GM12878 (cell line): ENCODE measurements at regions not wholly inside any gene's neighbourhood (a gene's known extent, or its start where the extent isn't known, plus 50 kb on each side); places are given as distances from the start of the nearest gene placed in this dataset.

Experiments used
- EGR1 ChIP-seq, 2 experiments: IDR thresholded peaks; 1 replicate in 1 of 2; 2 replicates in 1 of 2; pipeline ENCODE4 v1.6.1; 2011 to 2012; ENCODE audit warnings: low read depth in 2 of 2, low read length in 2 of 2, borderline replicate concordance in 1 of 2, mild to moderate bottlenecking in 1 of 2, moderate library complexity in 1 of 2
- FOS ChIP-seq: IDR thresholded peaks from 3 replicates; pipeline ENCODE4 v1.6.1; 2011; ENCODE audit warnings: borderline replicate concordance; ENCODE audit not compliant: insufficient read length; ENCODE audit errors: extremely low read depth
- IRF4 ChIP-seq: IDR thresholded peaks from 2 replicates; pipeline ENCODE4 v1.6.1; 2011; ENCODE audit warnings: low read depth, low read length
- MYC ChIP-seq: IDR thresholded peaks from 2 replicates; pipeline ENCODE4 v1.6.1; 2011; ENCODE audit warnings: mild to moderate bottlenecking, low read length, moderate library complexity, inconsistent platforms; ENCODE audit not compliant: insufficient read depth, insufficient replicate concordance, insufficient read length, severe bottlenecking
- NFIC ChIP-seq: IDR thresholded peaks from 2 replicates; pipeline ENCODE4 v1.6.1; 2012; ENCODE audit warnings: low read depth, mild to moderate bottlenecking, inconsistent platforms, low read length, moderate library complexity
- POLR2A ChIP-seq: IDR thresholded peaks from 2 replicates; pipeline ENCODE4 v1.6.1; 2011; ENCODE audit warnings: low read depth, mild to moderate bottlenecking, low read length
- POLR2AphosphoS5 ChIP-seq: IDR thresholded peaks from 2 replicates; pipeline ENCODE4 v1.6.1; 2011; ENCODE audit warnings: mild to moderate bottlenecking, low read length, inconsistent platforms
- RAD21 ChIP-seq: IDR thresholded peaks from 2 replicates; pipeline ENCODE4 v1.6.1; 2011; ENCODE audit warnings: mild to moderate bottlenecking, low read depth, low read length, moderate library complexity; ENCODE audit not compliant: insufficient read depth
- TF ChIP-seq, protein P1 (sequence below), 3 experiments: IDR thresholded peaks in 2 of 3; conservative IDR thresholded peaks in 1 of 3; 2 replicates each; pipeline ENCODE4 v1.5.1; 2011; ENCODE audit warnings: low read depth in 3 of 3, low read length in 3 of 3, mild to moderate bottlenecking in 3 of 3, control low read depth in 2 of 3, moderate library complexity in 2 of 3, inconsistent platforms in 1 of 3, mixed read lengths in 1 of 3; ENCODE audit not compliant: control insufficient read depth in 2 of 3, insufficient read depth in 1 of 3; ENCODE audit errors: extremely low read depth in 1 of 3
- TF ChIP-seq, protein P2 (sequence below): fragments of 450-650 bp; IDR thresholded peaks from 2 replicates; pipeline ENCODE4 v1.6.1; 2016; ENCODE audit warnings: mild to moderate bottlenecking
- TF ChIP-seq, protein P3 (sequence below): IDR thresholded peaks from 2 replicates; pipeline ENCODE4 v1.6.1; 2012; ENCODE audit warnings: mild to moderate bottlenecking, low read depth, low read length

DNA sequence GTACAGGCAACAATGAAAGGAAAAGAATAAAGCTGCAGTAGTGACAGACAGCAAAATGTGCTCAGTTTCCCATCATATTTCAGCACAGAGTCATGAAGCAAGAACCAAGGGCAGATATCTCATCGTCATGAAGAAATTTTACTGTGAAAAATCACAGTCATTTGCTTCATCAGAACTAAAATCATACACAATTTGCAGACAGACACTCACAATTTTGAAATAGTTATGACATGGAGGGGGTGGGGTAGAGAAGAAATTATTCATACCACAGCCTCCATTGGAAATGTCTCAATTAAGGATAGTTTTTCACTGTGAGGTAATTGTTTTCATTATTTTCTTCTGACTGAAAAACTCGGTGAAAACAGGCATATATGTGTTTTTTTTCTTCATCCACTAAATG lies 78.8 kb upstream of the CNTN3 start:
- no peak for TF ChIP-seq EGR1 (IDR thresholded peaks at IDR 0.05; ENCODE audit: borderline replicate concordance in 1 of 2, low read depth in 2 of 2, low read length in 2 of 2)
- TF ChIP-seq NFIC, result no peak
- no peak for TF ChIP-seq POLR2A
- TF ChIP-seq MYC, result no peak
- TF ChIP-seq, protein P1, sequence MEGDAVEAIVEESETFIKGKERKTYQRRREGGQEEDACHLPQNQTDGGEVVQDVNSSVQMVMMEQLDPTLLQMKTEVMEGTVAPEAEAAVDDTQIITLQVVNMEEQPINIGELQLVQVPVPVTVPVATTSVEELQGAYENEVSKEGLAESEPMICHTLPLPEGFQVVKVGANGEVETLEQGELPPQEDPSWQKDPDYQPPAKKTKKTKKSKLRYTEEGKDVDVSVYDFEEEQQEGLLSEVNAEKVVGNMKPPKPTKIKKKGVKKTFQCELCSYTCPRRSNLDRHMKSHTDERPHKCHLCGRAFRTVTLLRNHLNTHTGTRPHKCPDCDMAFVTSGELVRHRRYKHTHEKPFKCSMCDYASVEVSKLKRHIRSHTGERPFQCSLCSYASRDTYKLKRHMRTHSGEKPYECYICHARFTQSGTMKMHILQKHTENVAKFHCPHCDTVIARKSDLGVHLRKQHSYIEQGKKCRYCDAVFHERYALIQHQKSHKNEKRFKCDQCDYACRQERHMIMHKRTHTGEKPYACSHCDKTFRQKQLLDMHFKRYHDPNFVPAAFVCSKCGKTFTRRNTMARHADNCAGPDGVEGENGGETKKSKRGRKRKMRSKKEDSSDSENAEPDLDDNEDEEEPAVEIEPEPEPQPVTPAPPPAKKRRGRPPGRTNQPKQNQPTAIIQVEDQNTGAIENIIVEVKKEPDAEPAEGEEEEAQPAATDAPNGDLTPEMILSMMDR (IDR thresholded peaks at IDR 0.05 in 2 of 3, conservative IDR thresholded peaks at IDR 0.05 in 1 of 3; ENCODE audit: control insufficient read depth in 2 of 3, extremely low read depth in 1 of 3, insufficient read depth in 1 of 3, low read depth in 3 of 3, low read length in 3 of 3), result no peak
- TF ChIP-seq, protein P2, sequence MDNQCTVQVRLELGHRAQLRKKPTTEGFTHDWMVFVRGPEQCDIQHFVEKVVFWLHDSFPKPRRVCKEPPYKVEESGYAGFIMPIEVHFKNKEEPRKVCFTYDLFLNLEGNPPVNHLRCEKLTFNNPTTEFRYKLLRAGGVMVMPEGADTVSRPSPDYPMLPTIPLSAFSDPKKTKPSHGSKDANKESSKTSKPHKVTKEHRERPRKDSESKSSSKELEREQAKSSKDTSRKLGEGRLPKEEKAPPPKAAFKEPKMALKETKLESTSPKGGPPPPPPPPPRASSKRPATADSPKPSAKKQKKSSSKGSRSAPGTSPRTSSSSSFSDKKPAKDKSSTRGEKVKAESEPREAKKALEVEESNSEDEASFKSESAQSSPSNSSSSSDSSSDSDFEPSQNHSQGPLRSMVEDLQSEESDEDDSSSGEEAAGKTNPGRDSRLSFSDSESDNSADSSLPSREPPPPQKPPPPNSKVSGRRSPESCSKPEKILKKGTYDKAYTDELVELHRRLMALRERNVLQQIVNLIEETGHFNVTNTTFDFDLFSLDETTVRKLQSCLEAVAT, result no peak
- no peak for TF ChIP-seq POLR2AphosphoS5
- TF ChIP-seq IRF4, result no peak
- TF ChIP-seq, protein P3, sequence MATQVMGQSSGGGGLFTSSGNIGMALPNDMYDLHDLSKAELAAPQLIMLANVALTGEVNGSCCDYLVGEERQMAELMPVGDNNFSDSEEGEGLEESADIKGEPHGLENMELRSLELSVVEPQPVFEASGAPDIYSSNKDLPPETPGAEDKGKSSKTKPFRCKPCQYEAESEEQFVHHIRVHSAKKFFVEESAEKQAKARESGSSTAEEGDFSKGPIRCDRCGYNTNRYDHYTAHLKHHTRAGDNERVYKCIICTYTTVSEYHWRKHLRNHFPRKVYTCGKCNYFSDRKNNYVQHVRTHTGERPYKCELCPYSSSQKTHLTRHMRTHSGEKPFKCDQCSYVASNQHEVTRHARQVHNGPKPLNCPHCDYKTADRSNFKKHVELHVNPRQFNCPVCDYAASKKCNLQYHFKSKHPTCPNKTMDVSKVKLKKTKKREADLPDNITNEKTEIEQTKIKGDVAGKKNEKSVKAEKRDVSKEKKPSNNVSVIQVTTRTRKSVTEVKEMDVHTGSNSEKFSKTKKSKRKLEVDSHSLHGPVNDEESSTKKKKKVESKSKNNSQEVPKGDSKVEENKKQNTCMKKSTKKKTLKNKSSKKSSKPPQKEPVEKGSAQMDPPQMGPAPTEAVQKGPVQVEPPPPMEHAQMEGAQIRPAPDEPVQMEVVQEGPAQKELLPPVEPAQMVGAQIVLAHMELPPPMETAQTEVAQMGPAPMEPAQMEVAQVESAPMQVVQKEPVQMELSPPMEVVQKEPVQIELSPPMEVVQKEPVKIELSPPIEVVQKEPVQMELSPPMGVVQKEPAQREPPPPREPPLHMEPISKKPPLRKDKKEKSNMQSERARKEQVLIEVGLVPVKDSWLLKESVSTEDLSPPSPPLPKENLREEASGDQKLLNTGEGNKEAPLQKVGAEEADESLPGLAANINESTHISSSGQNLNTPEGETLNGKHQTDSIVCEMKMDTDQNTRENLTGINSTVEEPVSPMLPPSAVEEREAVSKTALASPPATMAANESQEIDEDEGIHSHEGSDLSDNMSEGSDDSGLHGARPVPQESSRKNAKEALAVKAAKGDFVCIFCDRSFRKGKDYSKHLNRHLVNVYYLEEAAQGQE, result no peak
- TF ChIP-seq FOS, result no peak
- TF ChIP-seq RAD21, result no peak
